ENCODE measurements at regions not wholly inside any gene's neighbourhood (a gene's known extent, or its start where the extent isn't known, plus 50 kb on each side); places are given as distances from the start of the nearest gene placed in this dataset.

GRCh38 chr6:23952245-23952644 is 173.8 kb upstream of the NRSN1 start:
- no peak overlapping the region for H3K4me3 ChIP-seq (ENCODE audit: low read depth, low read length)
- H3K27me3 ChIP-seq (ENCODE audit: control insufficient read depth, insufficient read depth, low read length), result no peaks in the 10 kb centered on the region
- no peaks in the 10 kb centered on the region for H3K36me3 ChIP-seq (ENCODE audit: control insufficient read depth, insufficient read depth, low read length)
- TF ChIP-seq, protein P1, sequence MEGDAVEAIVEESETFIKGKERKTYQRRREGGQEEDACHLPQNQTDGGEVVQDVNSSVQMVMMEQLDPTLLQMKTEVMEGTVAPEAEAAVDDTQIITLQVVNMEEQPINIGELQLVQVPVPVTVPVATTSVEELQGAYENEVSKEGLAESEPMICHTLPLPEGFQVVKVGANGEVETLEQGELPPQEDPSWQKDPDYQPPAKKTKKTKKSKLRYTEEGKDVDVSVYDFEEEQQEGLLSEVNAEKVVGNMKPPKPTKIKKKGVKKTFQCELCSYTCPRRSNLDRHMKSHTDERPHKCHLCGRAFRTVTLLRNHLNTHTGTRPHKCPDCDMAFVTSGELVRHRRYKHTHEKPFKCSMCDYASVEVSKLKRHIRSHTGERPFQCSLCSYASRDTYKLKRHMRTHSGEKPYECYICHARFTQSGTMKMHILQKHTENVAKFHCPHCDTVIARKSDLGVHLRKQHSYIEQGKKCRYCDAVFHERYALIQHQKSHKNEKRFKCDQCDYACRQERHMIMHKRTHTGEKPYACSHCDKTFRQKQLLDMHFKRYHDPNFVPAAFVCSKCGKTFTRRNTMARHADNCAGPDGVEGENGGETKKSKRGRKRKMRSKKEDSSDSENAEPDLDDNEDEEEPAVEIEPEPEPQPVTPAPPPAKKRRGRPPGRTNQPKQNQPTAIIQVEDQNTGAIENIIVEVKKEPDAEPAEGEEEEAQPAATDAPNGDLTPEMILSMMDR (IDR thresholded peaks at IDR 0.05; ENCODE audit: insufficient read depth, low read length, severe bottlenecking), result no peak
- FAIRE-seq (no peak), DNase-seq (ENCODE audit: low read depth) (no peak)

DNA sequence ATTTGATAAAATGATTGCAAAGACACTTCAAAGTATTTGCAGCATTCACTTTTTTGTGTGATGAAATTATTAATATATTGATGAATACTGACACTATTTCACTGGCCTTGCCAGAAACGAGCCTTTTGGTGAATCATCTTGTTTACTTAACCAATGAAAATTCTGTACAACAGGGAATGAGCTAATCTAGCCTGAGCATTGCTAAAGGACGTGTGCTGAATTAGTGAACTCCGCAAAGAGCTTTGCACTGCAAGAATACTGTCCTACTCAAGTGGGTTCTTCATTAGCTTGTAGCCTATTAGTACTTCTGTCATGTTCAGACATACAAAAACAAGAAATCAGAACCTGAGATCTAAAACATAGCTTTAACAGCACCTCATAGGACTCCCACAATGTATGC is 172.0 kb upstream of the NRSN1 start:
- H3K36me3 ChIP-seq (ENCODE audit: control insufficient read depth, insufficient read depth, low read length), result no peaks in the 10 kb centered on the region
- TF ChIP-seq, protein P1 (IDR thresholded peaks at IDR 0.05; ENCODE audit: insufficient read depth, low read length, severe bottlenecking), result no peak
- no peak overlapping the region for H3K4me3 ChIP-seq (ENCODE audit: low read depth, low read length)
- DNase-seq (ENCODE audit: low read depth), result peak; percentile 2
- FAIRE-seq, result no peak
- no peaks in the 10 kb centered on the region for H3K27me3 ChIP-seq (ENCODE audit: control insufficient read depth, insufficient read depth, low read length)

GRCh38 chr6:23957017-23957416 is 169.0 kb upstream of the NRSN1 start:
- no peaks in the 10 kb centered on the region for H3K27me3 ChIP-seq (ENCODE audit: control insufficient read depth, insufficient read depth, low read length)
- FAIRE-seq (no peak), DNase-seq (ENCODE audit: low read depth) (no peak)
- H3K36me3 ChIP-seq (ENCODE audit: control insufficient read depth, insufficient read depth, low read length), result no peaks in the 10 kb centered on the region
- TF ChIP-seq, protein P1 (IDR thresholded peaks at IDR 0.05; ENCODE audit: insufficient read depth, low read length, severe bottlenecking), result no peak
- H3K4me3 ChIP-seq (ENCODE audit: low read depth, low read length), result no peak overlapping the region

DNA sequence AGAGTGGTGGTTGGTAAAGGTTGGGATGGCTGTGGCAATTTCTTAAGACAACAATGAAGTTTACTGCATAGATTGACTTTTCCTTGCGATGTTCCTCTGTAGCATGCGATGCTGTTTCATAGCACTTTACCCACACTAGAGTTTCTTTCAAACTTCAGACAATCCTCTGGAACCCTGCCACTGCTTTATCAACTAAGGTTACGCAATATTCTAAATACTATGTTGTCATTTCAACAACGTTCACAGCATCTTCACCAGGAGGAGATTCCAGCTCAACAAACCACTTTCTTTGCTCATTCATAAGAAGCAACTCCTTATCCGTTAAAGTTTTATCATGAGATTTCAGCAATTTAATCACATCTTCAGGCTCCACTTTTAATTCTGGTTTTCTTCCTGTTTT is 161.2 kb upstream of the NRSN1 start:
- no peak for DNase-seq (ENCODE audit: low read depth)
- Histone ChIP-seq H3K36me3 (ENCODE audit: control insufficient read depth, insufficient read depth, low read length) (no peaks in the 10 kb centered on the region), H3K4me3 (ENCODE audit: low read depth, low read length) (no peak overlapping the region), H3K27me3 (ENCODE audit: control insufficient read depth, insufficient read depth, low read length) (no peaks in the 10 kb centered on the region)
- TF ChIP-seq, protein P1 (IDR thresholded peaks at IDR 0.05; ENCODE audit: insufficient read depth, low read length, severe bottlenecking), result no peak
- no peak for FAIRE-seq

GRCh38 chr6:23969344-23969743 is 156.7 kb upstream of the NRSN1 start:
- TF ChIP-seq, protein P1 (IDR thresholded peaks at IDR 0.05; ENCODE audit: insufficient read depth, low read length, severe bottlenecking), result no peak

DNA sequence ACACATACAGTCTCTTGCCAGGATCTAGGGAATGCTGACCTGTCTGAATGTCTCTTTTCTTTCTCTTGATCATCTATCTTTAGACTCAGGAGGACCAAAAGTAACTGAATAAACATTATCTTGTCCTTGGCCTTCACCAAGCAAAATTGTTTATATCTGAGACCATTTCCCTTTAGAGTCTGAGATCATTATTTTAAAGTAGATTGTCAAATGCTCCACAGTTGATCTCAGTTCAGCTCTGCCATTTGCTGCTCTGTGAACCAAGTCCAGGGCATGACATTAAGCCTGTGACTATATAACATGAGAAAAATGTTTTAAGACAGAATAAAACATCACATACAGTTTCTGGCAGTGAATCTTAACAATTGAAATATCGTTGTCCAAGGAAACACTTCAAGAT is 148.3 kb upstream of the NRSN1 start:
- FAIRE-seq, result no peak
- Histone ChIP-seq H3K36me3 (ENCODE audit: control insufficient read depth, insufficient read depth, low read length) (no peaks in the 10 kb centered on the region), H3K4me3 (ENCODE audit: low read depth, low read length) (no peak overlapping the region), H3K27me3 (ENCODE audit: control insufficient read depth, insufficient read depth, low read length) (no peaks in the 10 kb centered on the region)
- no peak for DNase-seq (ENCODE audit: low read depth)
- TF ChIP-seq, protein P1 (IDR thresholded peaks at IDR 0.05; ENCODE audit: insufficient read depth, low read length, severe bottlenecking), result no peak

More at GRCh38 chr6:23969344-23969743, 156.7 kb upstream of the NRSN1 start:
- Histone ChIP-seq H3K27me3 (ENCODE audit: control insufficient read depth, insufficient read depth, low read length) (no peaks in the 10 kb centered on the region), H3K4me3 (ENCODE audit: low read depth, low read length) (no peak overlapping the region), H3K36me3 (ENCODE audit: control insufficient read depth, insufficient read depth, low read length) (no peaks in the 10 kb centered on the region)
- DNase-seq (ENCODE audit: low read depth) (no peak), FAIRE-seq (no peak)

All from bronchial epithelial cell (primary cell).